NCI-H345 (cell line): ENCODE measurements at regions not wholly inside any gene's neighbourhood (a gene's known extent, or its start where the extent isn't known, plus 50 kb on each side); places are given as distances from the start of the nearest gene placed in this dataset.
A peak's percentile ranks its signal among the peaks of the same experiment; 100 is the strongest.

Experiments
- DNase-seq: peaks from one replicate; lab custom pipeline; 2025; lab: John Stamatoyannopoulos, UW

- DNase-seq, result no peak
These were observed 55.7 kb downstream of the TIGD2 start for GRCh38 chr4:89166971-89167475.

GRCh38 chr4:89171176-89171805 lies 60.0 kb downstream of the TIGD2 start:
- no peak for DNase-seq

- no peak for DNase-seq
These were observed 61.5 kb downstream of the TIGD2 start for GRCh38 chr4:89172865-89173264.

DNA sequence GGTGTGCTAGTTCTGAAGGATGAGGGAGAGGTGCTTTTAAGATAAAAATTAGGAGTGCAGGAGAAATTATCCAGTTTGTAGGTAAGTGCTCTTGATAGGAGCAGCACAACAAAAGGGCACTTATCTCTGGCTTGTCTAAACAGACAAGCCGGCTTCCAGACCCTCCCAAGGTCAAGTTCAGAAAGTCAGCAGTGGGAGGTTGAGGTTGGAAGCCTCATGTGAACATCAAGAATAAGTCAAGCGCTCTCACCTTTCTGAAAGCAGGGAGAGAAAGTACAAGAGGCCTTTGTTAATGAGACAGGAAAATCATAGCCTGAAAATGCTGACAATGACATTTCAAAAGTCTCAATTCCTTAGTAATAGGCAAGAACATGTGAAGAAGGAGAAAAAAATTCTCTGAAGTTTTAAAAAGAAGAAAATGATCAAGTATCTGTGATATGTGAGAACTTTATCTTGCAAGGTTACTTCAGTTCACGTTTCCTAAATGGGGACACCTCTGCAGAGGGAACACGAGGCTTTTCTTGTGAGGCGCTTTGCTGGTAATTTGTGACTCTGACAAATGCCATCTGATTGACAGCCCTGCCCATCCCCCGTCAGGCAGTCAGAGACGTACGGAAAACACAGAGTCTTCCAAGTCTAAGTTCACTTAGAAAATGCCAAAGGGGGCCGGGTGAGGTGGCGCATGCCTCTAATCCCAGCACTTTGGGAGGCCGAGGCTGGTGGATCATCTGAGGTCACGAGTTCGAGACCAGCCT lies 62.2 kb downstream of the TIGD2 start:
- DNase-seq, result peak; percentile 26

GRCh38 chr4:89174784-89175183 lies 63.5 kb downstream of the TIGD2 start:
- DNase-seq, result no peak

DNA sequence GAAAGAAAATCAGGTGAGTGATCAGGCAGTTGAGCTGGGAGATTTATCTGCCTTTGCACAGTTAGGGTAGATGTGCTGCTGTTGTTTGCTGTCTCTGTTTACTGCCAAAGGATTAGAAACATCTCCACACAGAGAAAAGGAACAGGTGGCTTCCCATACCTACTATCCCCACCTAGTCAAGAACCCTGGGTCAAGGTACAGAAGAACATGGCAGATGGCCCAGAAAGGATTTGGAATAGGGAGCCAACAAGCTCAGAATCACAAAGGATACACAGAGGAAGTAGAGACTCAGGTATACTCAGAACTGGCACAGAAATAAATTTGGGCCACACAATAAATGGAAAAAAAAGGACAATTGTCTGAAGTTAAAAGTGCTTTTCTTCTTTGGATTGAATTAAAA lies 64.3 kb downstream of the TIGD2 start:
- no peak for DNase-seq

DNA sequence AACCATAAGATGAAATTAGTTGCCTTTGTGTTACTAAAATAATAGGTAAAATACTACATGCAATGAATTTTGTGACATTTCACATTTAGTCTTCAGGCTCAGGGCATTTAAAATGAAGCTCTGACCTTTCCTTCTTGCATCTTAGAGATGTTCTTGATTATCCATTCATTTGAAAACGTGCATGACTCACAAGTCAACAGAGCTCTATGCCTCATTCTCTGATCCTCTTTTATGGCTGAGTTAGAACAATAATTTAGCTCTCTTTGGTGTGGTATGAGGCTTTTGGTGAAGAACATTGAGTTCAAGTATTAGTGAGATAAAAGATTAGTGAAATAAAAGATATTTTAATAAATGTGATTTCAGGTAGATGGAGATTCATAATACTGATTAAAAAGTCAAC lies 66.5 kb downstream of the TIGD2 start:
- DNase-seq, result no peak

DNA sequence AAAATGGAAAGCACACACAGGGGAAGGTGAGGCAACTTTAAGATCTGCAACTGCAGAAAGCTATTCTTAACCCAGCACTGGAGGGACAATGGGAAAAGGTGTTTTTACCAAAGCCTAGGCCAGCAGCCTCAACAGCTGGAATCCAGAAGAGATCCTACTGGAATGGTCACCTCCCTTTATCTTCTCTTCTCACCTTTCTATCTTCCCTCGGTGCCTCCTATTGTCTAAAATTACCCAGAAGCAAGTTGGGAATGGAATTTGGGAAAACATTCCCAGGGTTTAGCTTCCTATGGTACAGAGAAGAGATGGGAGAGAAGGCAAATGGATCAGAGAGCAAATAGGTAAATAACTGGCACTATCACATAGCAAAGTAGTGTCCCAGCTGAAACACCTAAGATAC lies 73.1 kb downstream of the TIGD2 start:
- no peak for DNase-seq
